ENCODE measurements at regions not wholly inside any gene's neighbourhood (a gene's known extent, or its start where the extent isn't known, plus 50 kb on each side); places are given as distances from the start of the nearest gene placed in this dataset.

GRCh38 chr3:68468695-68469375 is 463.5 kb downstream of the TAFA4 start:
- TF ChIP-seq CTCF (IDR thresholded peaks at IDR 0.05; ENCODE audit: low read length), result no peak
- TF ChIP-seq EZH2 (IDR thresholded peaks at IDR 0.05; ENCODE audit: borderline replicate concordance, low read length), result no peak

Data from OCI-LY1 (cell line).